A549 (cell line): ENCODE measurements at regions not wholly inside any gene's neighbourhood (a gene's known extent, or its start where the extent isn't known, plus 50 kb on each side); places are given as distances from the start of the nearest gene placed in this dataset.

Experiments
- ATAC-seq, 2 experiments: fragments of 200-7000 bp in 1 of 2; fragments of >200 bp in 1 of 2; cut with Nextera tagmentation in 1 of 2; cut with Tn5 transposase in 1 of 2; 3 replicates each; pipeline versions ENCODE4 v1.8.0 to v1.9.1; 2018 to 2020; ENCODE audit warnings: mild to moderate bottlenecking in 1 of 2, moderate library complexity in 1 of 2
- CTCF ChIA-PET: fragments of 300-600 bp; sonication (Branson Sonifier 250); formaldehyde crosslinking; extraction: SDS; loops from one replicate; lab custom pipeline; 2021; ENCODE audit warnings: antibody characterized with exemption, inconsistent platforms; lab: Yijun Ruan, JAX
- POLR2A ChIA-PET: fragments of 350-600 bp; formaldehyde crosslinking; extraction: SDS; loops from one replicate; lab custom pipeline; 2021; ENCODE audit warnings: antibody characterized with exemption, inconsistent platforms; lab: Yijun Ruan, JAX
- DNase-seq, 2 experiments: peaks; one replicate each; pipeline versions ENCODE4 v3.0.0 to v3.0.0-alpha.2; 2011 to 2016; ENCODE audit warnings: low read depth in 1 of 2, low spot score in 1 of 2
- FAIRE-seq: peaks from 2 replicates; lab custom pipeline; 2011; peaks lifted over from hg19 to GRCh38; lab: Jason Lieb, UNC
- H3K27ac ChIP-seq, 2 experiments: fragments of >200 bp; sonication (Bioruptor Twin); formaldehyde crosslinking; 3 replicates each; pipeline ENCODE4 v1.5.1; 2016 to 2017
- H3K4me1 ChIP-seq: fragments of >200 bp; sonication (Bioruptor Twin); formaldehyde crosslinking; 3 replicates; pipeline ENCODE4 v1.6.1; 2016
- H3K4me2 ChIP-seq: fragments of >200 bp; sonication (Bioruptor Twin); formaldehyde crosslinking; 3 replicates; pipeline ENCODE4 v1.6.1; 2016
- H3K4me3 ChIP-seq: fragments of >200 bp; sonication (Bioruptor Twin); formaldehyde crosslinking; 3 replicates; pipeline ENCODE4 v1.5.1; 2016
- H3K9me3 ChIP-seq: fragments of >200 bp; sonication (Bioruptor Twin); formaldehyde crosslinking; 3 replicates; pipeline ENCODE4 v1.6.1; 2016
- CBX8 ChIP-seq: fragments of 200-600 bp; sonication (generic); IDR thresholded peaks from 2 replicates; pipeline ENCODE4 v1.6.1; 2016
- CHD4 ChIP-seq: fragments of 200-600 bp; sonication (generic); IDR thresholded peaks from 2 replicates; pipeline ENCODE4 v1.6.1; 2016; ENCODE audit warnings: antibody characterized with exemption, mild to moderate bottlenecking, borderline replicate concordance
- ESRRA ChIP-seq: fragments of 150-350 bp; IDR thresholded peaks from 2 replicates; pipeline ENCODE4 v1.6.1; 2014; ENCODE audit warnings: mild to moderate bottlenecking, low read length, borderline replicate concordance
- FOSB ChIP-seq: fragments of 250-450 bp; sonication (Bioruptor Pico); IDR thresholded peaks from 2 replicates; pipeline ENCODE4 v1.5.0; 2020; ENCODE audit warnings: mild to moderate bottlenecking, moderate library complexity
- FOSL2 ChIP-seq, 2 experiments: fragments of 450-650 bp in 1 of 2; fragments of >200 bp in 1 of 2; sonication (Bioruptor Twin) in 1 of 2; formaldehyde crosslinking; IDR thresholded peaks; 2 replicates each; pipeline versions ENCODE4 v1.5.0 to v1.6.1; 2016 to 2020; ENCODE audit warnings: mild to moderate bottlenecking in 1 of 2, moderate library complexity in 1 of 2
- HDAC2 ChIP-seq: fragments of 200-600 bp; sonication (generic); IDR thresholded peaks from 2 replicates; pipeline ENCODE4 v1.6.1; 2016
- KDM5A ChIP-seq: fragments of 200-600 bp; sonication (generic); IDR thresholded peaks from 2 replicates; pipeline ENCODE4 v1.6.1; 2016; ENCODE audit warnings: antibody characterized with exemption, mild to moderate bottlenecking
- MAZ ChIP-seq: fragments of 150-350 bp; IDR thresholded peaks from 2 replicates; pipeline ENCODE4 v1.6.1; 2014; ENCODE audit warnings: antibody characterized with exemption, low read depth, low read length, borderline replicate concordance
- MYC ChIP-seq: IDR thresholded peaks from 2 replicates; pipeline ENCODE4 v1.6.1; 2012; ENCODE audit warnings: mild to moderate bottlenecking, inconsistent platforms, low read length, improper control_type of control experiment, borderline replicate concordance
- NFE2L2 ChIP-seq: fragments of 150-350 bp; conservative IDR thresholded peaks from 2 replicates; pipeline ENCODE4 v1.6.1; 2014; ENCODE audit warnings: low read length
- NR3C1 ChIP-seq: fragments of >200 bp; sonication (Bioruptor Twin); formaldehyde crosslinking; IDR thresholded peaks from 3 replicates; pipeline ENCODE4 v1.6.1; 2017
- POLR2A ChIP-seq: IDR thresholded peaks from 2 replicates; pipeline ENCODE4 v1.6.1; 2012; ENCODE audit warnings: mild to moderate bottlenecking, low read length
- RAD21 ChIP-seq, 2 experiments: fragments of >200 bp in 1 of 2; sonication (Bioruptor Twin) in 1 of 2; formaldehyde crosslinking in 1 of 2; IDR thresholded peaks in 1 of 2; conservative IDR thresholded peaks in 1 of 2; 2 replicates in 1 of 2; 3 replicates in 1 of 2; pipeline ENCODE4 v1.6.1; 2012 to 2018; ENCODE audit warnings: inconsistent platforms in 1 of 2
- RCOR1 ChIP-seq: fragments of 150-350 bp; IDR thresholded peaks from 2 replicates; pipeline ENCODE4 v1.6.1; 2014; ENCODE audit warnings: antibody characterized with exemption, low read length, low read depth
- RFX5 ChIP-seq: fragments of 450-650 bp; IDR thresholded peaks from 2 replicates; pipeline ENCODE4 v1.7.1; 2014; ENCODE audit warnings: antibody characterized with exemption, mild to moderate bottlenecking, moderate library complexity
- RNF2 ChIP-seq: fragments of 200-600 bp; sonication (generic); IDR thresholded peaks from 2 replicates; pipeline ENCODE4 v1.6.1; 2016; ENCODE audit warnings: low read depth, mild to moderate bottlenecking, antibody characterized with exemption, moderate library complexity, borderline replicate concordance
- SMC3 ChIP-seq: fragments of >200 bp; sonication (Bioruptor Twin); formaldehyde crosslinking; IDR thresholded peaks from 3 replicates; pipeline ENCODE4 v1.6.1; 2018; ENCODE audit warnings: inconsistent platforms
- TP53 ChIP-seq: fragments of 250-450 bp; sonication (Bioruptor Pico); IDR thresholded peaks from 2 replicates; pipeline ENCODE4 v1.5.0; 2021; ENCODE audit warnings: mild to moderate bottlenecking, moderate library complexity
- ZNF302 ChIP-seq: fragments of 250-450 bp; sonication (Bioruptor Pico); IDR thresholded peaks from 2 replicates; pipeline ENCODE4 v1.9.0; 2021; ENCODE audit warnings: inconsistent platforms, mild to moderate bottlenecking, moderate library complexity
- ZSCAN20 ChIP-seq: fragments of 250-450 bp; sonication (Bioruptor Pico); IDR thresholded peaks from 2 replicates; pipeline ENCODE4 v1.8.0; 2022; ENCODE audit warnings: mild to moderate bottlenecking, moderate library complexity
- WGBS: methylation state at CpG from one replicate; pipeline ENCODE4 v1.1.6; 2017; ENCODE audit errors: missing lambda C conversion rate; 5-methylcytosine and 5-hydroxymethylcytosine counted together
- TF ChIP-seq, protein P1 (sequence below): fragments of 450-650 bp; IDR thresholded peaks from 2 replicates; pipeline ENCODE4 v1.6.1; 2014; ENCODE audit warnings: antibody characterized with exemption
- TF ChIP-seq, protein P2 (sequence below): fragments of 250-450 bp; sonication (Bioruptor Pico); IDR thresholded peaks from 2 replicates; pipeline ENCODE4 v1.5.0; 2021; ENCODE audit warnings: mild to moderate bottlenecking, moderate library complexity, borderline replicate concordance
- TF ChIP-seq, protein P3 (sequence below): IDR thresholded peaks from 2 replicates; pipeline ENCODE4 v1.6.1; 2012; ENCODE audit warnings: low read depth, borderline replicate concordance
- TF ChIP-seq, protein P4 (sequence below): fragments of 200-600 bp; sonication (generic); IDR thresholded peaks from 2 replicates; pipeline ENCODE4 v1.6.1; 2016; ENCODE audit warnings: antibody characterized with exemption, mild to moderate bottlenecking, moderate library complexity

DNA sequence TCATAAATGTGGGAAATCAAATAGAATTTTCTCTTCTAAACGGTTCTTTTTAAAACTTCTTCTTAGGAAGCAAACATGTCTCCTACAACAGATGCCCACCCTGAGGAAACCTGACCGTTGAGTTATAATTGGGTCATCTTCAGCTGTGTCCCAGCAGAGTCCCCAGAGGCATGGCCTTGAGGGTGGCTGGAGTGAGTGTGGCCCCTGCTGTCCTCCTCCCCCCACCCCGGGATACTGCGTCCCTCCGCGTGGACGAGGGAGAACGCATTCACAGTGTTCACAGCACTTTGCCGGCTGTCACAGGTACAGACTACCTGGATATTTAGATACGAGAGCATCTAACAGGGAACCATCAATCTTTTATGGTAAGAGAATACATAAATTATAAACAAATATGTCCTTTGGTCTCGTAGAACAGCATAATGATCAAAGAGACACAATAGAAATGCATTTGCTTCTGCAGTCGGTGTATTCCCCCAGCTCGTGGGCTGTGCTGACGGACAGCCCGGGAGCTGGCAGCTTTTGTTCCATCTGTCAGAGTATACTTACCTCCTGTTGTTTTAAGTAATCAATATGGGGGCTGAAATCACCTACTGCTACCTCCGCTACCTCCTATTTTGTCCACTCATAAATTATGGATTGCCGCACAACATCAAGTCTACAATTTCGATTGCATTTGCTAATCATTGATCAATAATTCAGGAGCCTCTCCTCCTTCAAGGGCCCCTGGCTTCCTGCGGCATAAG is 214.7 kb downstream of the IRX2 start:
- CTCF ChIA-PET = no interaction called here
- TF ChIP-seq POLR2A (no peak), ZNF302 (CRISPR knock-in tag) (no peak), TP53 (CRISPR knock-in tag) (no peak), NR3C1 (no peak), SMC3 (no peak), NFE2L2 (no peak), MAZ (no peak), FOSB (CRISPR knock-in tag) (no peak), RNF2 (no peak), RFX5 (no peak), HDAC2 (no peak), CBX8 (no peak), ZSCAN20 (CRISPR knock-in tag) (no peak), FOSL2 (IDR thresholded peaks at IDR 0.05) (no peak), FOSL2 (CRISPR knock-in tag; IDR thresholded peaks at IDR 0.05) (no peak)
- TF ChIP-seq, protein P1, sequence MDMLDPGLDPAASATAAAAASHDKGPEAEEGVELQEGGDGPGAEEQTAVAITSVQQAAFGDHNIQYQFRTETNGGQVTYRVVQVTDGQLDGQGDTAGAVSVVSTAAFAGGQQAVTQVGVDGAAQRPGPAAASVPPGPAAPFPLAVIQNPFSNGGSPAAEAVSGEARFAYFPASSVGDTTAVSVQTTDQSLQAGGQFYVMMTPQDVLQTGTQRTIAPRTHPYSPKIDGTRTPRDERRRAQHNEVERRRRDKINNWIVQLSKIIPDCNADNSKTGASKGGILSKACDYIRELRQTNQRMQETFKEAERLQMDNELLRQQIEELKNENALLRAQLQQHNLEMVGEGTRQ = no peak
- TF ChIP-seq, protein P2, sequence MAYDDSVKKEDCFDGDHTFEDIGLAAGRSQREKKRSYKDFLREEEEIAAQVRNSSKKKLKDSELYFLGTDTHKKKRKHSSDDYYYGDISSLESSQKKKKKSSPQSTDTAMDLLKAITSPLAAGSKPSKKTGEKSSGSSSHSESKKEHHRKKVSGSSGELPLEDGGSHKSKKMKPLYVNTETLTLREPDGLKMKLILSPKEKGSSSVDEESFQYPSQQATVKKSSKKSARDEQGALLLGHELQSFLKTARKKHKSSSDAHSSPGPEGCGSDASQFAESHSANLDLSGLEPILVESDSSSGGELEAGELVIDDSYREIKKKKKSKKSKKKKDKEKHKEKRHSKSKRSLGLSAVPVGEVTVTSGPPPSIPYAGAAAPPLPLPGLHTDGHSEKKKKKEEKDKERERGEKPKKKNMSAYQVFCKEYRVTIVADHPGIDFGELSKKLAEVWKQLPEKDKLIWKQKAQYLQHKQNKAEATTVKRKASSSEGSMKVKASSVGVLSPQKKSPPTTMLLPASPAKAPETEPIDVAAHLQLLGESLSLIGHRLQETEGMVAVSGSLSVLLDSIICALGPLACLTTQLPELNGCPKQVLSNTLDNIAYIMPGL (CRISPR knock-in tag) = no peak
- TF ChIP-seq, protein P3, sequence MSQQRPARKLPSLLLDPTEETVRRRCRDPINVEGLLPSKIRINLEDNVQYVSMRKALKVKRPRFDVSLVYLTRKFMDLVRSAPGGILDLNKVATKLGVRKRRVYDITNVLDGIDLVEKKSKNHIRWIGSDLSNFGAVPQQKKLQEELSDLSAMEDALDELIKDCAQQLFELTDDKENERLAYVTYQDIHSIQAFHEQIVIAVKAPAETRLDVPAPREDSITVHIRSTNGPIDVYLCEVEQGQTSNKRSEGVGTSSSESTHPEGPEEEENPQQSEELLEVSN = no peak
- TF ChIP-seq, all 56 proteins: peak for 0
- no peak overlapping the region for H3K4me2 ChIP-seq
- DNase-seq (no peak), ATAC-seq (no peak), FAIRE-seq (no peak)
- H3K4me3 ChIP-seq = no peak overlapping the region
- H3K4me1 ChIP-seq = no peaks in the 10 kb centered on the region
- WGBS = 27% methylated on average over 19 of the region's 19 CpGs
- POLR2A ChIA-PET = no interaction called here
- no peak overlapping the region for H3K27ac ChIP-seq
- no peaks in the 10 kb centered on the region for H3K9me3 ChIP-seq

DNA sequence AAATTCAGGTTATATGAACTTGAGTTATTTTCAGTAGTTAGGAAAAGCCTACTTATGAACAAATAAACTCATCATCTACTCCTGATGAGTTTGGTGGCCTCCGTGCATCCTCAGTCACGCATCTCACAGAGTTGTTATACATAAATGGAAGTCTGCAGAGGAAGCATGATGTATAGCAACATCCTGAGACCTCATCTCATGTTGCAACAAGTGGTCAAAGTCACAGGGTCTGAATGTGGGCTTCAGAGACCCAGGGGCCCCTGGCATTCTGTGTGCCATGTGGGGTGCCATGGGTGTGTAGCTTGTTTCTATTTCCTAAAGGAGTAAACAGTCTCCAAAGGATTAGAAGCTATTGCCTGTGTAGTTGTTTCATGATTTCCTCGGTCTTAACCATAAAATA is 216.5 kb downstream of the IRX2 start:
- ChIA-PET CTCF (interaction anchor here (0.9 kb wide), 1 partner anchor 36 kb away, joined by 3 read pairs; no protein-coding TSS in a partner anchor), POLR2A (no interaction called here)
- H3K4me1 ChIP-seq = no peaks in the 10 kb centered on the region
- TF ChIP-seq, protein P1 = no peak
- TF ChIP-seq RFX5 = no peak
- no peak for TF ChIP-seq CBX8
- TF ChIP-seq RNF2 = no peak
- TF ChIP-seq MYC = no peak
- TF ChIP-seq CHD4 = no peak
- TF ChIP-seq NFE2L2 = no peak
- DNase-seq (no peak), FAIRE-seq (no peak), ATAC-seq (no peak)
- H3K4me3 ChIP-seq = no peak overlapping the region
- H3K27ac ChIP-seq = no peak overlapping the region
- no peak overlapping the region for H3K4me2 ChIP-seq
- H3K9me3 ChIP-seq = no peaks in the 10 kb centered on the region
- WGBS = 0% methylated on average over 3 of the region's 3 CpGs

DNA sequence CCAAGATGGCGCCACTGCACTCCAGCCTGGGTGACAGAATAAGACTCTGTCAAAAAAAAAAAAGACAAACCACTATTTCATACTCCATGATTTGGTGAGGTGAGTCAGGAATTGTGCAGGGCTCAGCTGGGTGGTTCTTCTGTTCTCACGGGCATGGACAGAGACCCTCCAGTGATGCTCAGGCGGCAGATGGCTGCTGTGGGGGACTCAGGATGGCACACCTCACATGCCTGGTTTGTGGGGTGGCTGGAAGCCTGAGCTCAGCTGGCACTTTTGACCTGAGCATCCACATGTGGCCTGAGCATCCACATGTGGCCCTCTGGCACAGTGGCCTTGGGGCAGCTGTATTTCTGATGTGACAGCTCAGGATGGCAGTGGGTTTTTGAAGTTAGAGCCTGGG is 217.2 kb downstream of the IRX2 start:
- ATAC-seq = no peak
- no peak overlapping the region for H3K4me3 ChIP-seq
- no peaks in the 10 kb centered on the region for H3K9me3 ChIP-seq
- POLR2A ChIA-PET = no interaction called here
- H3K4me2 ChIP-seq = no peak overlapping the region
- no peak for DNase-seq
- no peak overlapping the region for H3K27ac ChIP-seq
- no peaks in the 10 kb centered on the region for H3K4me1 ChIP-seq
- 8% methylated on average over 3 of the region's 3 CpGs for WGBS
- FAIRE-seq = no peak
- CTCF ChIA-PET = interaction anchor here (0.6 to 0.9 kb wide), 2 partner anchors 37 to 522 kb away, joined by 3 read pairs; no protein-coding TSS in a partner anchor
- TF ChIP-seq ESRRA = no peak
- no peak for TF ChIP-seq RCOR1
- no peak for TF ChIP-seq KDM5A
- TF ChIP-seq, protein P4, sequence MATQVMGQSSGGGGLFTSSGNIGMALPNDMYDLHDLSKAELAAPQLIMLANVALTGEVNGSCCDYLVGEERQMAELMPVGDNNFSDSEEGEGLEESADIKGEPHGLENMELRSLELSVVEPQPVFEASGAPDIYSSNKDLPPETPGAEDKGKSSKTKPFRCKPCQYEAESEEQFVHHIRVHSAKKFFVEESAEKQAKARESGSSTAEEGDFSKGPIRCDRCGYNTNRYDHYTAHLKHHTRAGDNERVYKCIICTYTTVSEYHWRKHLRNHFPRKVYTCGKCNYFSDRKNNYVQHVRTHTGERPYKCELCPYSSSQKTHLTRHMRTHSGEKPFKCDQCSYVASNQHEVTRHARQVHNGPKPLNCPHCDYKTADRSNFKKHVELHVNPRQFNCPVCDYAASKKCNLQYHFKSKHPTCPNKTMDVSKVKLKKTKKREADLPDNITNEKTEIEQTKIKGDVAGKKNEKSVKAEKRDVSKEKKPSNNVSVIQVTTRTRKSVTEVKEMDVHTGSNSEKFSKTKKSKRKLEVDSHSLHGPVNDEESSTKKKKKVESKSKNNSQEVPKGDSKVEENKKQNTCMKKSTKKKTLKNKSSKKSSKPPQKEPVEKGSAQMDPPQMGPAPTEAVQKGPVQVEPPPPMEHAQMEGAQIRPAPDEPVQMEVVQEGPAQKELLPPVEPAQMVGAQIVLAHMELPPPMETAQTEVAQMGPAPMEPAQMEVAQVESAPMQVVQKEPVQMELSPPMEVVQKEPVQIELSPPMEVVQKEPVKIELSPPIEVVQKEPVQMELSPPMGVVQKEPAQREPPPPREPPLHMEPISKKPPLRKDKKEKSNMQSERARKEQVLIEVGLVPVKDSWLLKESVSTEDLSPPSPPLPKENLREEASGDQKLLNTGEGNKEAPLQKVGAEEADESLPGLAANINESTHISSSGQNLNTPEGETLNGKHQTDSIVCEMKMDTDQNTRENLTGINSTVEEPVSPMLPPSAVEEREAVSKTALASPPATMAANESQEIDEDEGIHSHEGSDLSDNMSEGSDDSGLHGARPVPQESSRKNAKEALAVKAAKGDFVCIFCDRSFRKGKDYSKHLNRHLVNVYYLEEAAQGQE = no peak
- TF ChIP-seq RAD21 (conservative IDR thresholded peaks at IDR 0.05 in 1 of 2, IDR thresholded peaks at IDR 0.05 in 1 of 2) = no peak
- TF ChIP-seq FOSL2 (IDR thresholded peaks at IDR 0.05) = no peak
- TF ChIP-seq FOSL2 (CRISPR knock-in tag; IDR thresholded peaks at IDR 0.05) = no peak
- TF ChIP-seq POLR2A = no peak
